Breast epithelium (tissue), 3 donors: ENCODE measurements at regions not wholly inside any gene's neighbourhood (a gene's known extent, or its start where the extent isn't known, plus 50 kb on each side); places are given as distances from the start of the nearest gene placed in this dataset.

Experiments used
- CTCF ChIP-seq, 3 donors: fragments of 450-650 bp; IDR thresholded peaks; one replicate each; pipeline ENCODE4 v1.5.1; 2016 to 2017; ENCODE audit warnings: antibody characterized with exemption in 3 of 3, mild to moderate bottlenecking in 3 of 3, moderate library complexity in 3 of 3
- POLR2A ChIP-seq: fragments of 450-650 bp; IDR thresholded peaks from one replicate; pipeline ENCODE4 v1.6.1; 2016; ENCODE audit warnings: antibody characterized with exemption, mild to moderate bottlenecking, moderate library complexity
- POLR2AphosphoS5 ChIP-seq, 3 donors: sonication (generic); formaldehyde crosslinking; IDR thresholded peaks; one replicate each; pipeline ENCODE4 v1.6.1; 2017; ENCODE audit warnings: antibody characterized with exemption in 3 of 3

GRCh38 chr7:38060637-38061036 lies 117.4 kb upstream of the STARD3NL start:
- no peak for TF ChIP-seq CTCF (IDR thresholded peaks at IDR 0.05)
- no peak for TF ChIP-seq POLR2A
- no peak for TF ChIP-seq POLR2AphosphoS5 (IDR thresholded peaks at IDR 0.05)
